HepG2 (cell line): ENCODE measurements at regions not wholly inside any gene's neighbourhood (a gene's known extent, or its start where the extent isn't known, plus 50 kb on each side); places are given as distances from the start of the nearest gene placed in this dataset.

Source experiments
- DNMT3B ChIP-seq: conservative IDR thresholded peaks from 2 replicates; pipeline ENCODE4 v1.6.1; 2016; ENCODE audit warnings: missing biosample characterization, control low read depth
- ZNF251 ChIP-seq: sonication (generic); formaldehyde crosslinking; IDR thresholded peaks from 2 replicates; pipeline ENCODE4 v1.9.0; 2021; ENCODE audit warnings: mild to moderate bottlenecking, missing genetic modification reagents
- TF ChIP-seq, protein P1 (sequence below): sonication (generic); formaldehyde crosslinking; IDR thresholded peaks from 2 replicates; pipeline ENCODE4 v1.5.0; 2020; ENCODE audit warnings: mild to moderate bottlenecking, missing genetic modification reagents, moderate library complexity
- TF ChIP-seq, protein P2 (sequence below): IDR thresholded peaks from 2 replicates; pipeline ENCODE4 v1.6.1; 2012; ENCODE audit warnings: inconsistent platforms

DNA sequence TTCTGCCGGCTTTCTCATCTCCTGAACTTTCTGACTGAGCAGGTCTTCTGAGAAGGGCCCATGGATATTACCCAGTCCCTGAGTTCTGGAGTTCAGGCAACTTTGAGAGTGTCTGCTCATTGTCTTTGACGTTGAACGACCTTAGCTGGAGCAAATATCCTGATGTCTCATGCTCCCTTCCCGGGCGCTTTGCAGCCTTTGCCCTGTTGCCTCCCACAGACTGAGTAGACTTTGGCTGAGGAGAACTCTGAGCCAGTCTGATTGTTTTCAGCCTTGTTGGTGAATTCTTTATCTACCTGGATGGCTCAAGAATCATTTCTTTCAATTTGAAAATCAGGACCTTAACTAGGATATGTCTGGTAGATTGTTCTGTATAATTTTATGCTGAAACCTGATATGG lies 353.7 kb downstream of the GLRX3 start:
- TF ChIP-seq DNMT3B (CRISPR knock-in tag) = no peak
- TF ChIP-seq, protein P1, sequence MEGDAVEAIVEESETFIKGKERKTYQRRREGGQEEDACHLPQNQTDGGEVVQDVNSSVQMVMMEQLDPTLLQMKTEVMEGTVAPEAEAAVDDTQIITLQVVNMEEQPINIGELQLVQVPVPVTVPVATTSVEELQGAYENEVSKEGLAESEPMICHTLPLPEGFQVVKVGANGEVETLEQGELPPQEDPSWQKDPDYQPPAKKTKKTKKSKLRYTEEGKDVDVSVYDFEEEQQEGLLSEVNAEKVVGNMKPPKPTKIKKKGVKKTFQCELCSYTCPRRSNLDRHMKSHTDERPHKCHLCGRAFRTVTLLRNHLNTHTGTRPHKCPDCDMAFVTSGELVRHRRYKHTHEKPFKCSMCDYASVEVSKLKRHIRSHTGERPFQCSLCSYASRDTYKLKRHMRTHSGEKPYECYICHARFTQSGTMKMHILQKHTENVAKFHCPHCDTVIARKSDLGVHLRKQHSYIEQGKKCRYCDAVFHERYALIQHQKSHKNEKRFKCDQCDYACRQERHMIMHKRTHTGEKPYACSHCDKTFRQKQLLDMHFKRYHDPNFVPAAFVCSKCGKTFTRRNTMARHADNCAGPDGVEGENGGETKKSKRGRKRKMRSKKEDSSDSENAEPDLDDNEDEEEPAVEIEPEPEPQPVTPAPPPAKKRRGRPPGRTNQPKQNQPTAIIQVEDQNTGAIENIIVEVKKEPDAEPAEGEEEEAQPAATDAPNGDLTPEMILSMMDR (CRISPR knock-in tag) = no peak
- TF ChIP-seq, protein P2, sequence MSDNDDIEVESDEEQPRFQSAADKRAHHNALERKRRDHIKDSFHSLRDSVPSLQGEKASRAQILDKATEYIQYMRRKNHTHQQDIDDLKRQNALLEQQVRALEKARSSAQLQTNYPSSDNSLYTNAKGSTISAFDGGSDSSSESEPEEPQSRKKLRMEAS = no peak
- TF ChIP-seq ZNF251 (CRISPR knock-in tag) = no peak
